Right ventricle myocardium superior (tissue), 1 donor: ENCODE measurements at regions not wholly inside any gene's neighbourhood (a gene's known extent, or its start where the extent isn't known, plus 50 kb on each side); places are given as distances from the start of the nearest gene placed in this dataset.
"Not testable (repeated sequence)": the region's sequence is repeated elsewhere in the genome, so short reads cannot be mapped to it uniquely, and the experiment has no call there.

Source experiments
- ATAC-seq: fragments of 200-7000 bp; cut with Tn5 transposase; one replicate; pipeline ENCODE4 v1.9.1; 2020; ENCODE audit warnings: mild to moderate bottlenecking; ENCODE audit not compliant: poor library complexity
- DNase-seq: peaks from one replicate; pipeline ENCODE4 v3.0.0-alpha.2; 2020
- intact Hi-C: fragments of 100-400 bp; cut with DNase I; formaldehyde crosslinking; loops from one replicate; pipeline ENCODE4 v1.11.2; 2022
- donor health status: DM: no; HTN: yes; CAD: no; lungs with severe emphysema.

- ATAC-seq (no peak), DNase-seq (no peak)
- intact Hi-C loops = no loop called here
Observed at GRCh38 chr3:191919491-191920026, 458.6 kb downstream of the PYDC2 start.

- intact Hi-C loops = no loop called here
- no peak for DNase-seq
- no peak for ATAC-seq
Observed at GRCh38 chr3:191922570-191922969, 461.6 kb downstream of the PYDC2 start.

- DNase-seq, intact Hi-C loops, ATAC-seq: not testable (repeated sequence)
Observed at GRCh38 chr3:191927183-191927817, 466.3 kb downstream of the PYDC2 start.

- DNase-seq, ATAC-seq, intact Hi-C loops: not testable (repeated sequence)
Observed at GRCh38 chr3:191927998-191928397, 467.0 kb downstream of the PYDC2 start.

- ATAC-seq (no peak), DNase-seq (no peak)
- intact Hi-C loops = no loop called here
Observed at GRCh38 chr3:191944835-191945234, 483.9 kb downstream of the PYDC2 start.

- ATAC-seq = no peak
Observed at GRCh38 chr3:191952186-191952585, 491.2 kb downstream of the PYDC2 start.

GRCh38 chr3:191952609-191953008, 491.6 kb downstream of the PYDC2 start:
- DNase-seq (no peak), ATAC-seq (no peak)
- intact Hi-C loops = no loop called here

More at GRCh38 chr3:191952186-191952585, 491.2 kb downstream of the PYDC2 start:
- no peak for DNase-seq
- intact Hi-C loops = no loop called here

GRCh38 chr3:191958980-191959671, 498.2 kb downstream of the PYDC2 start:
- DNase-seq (no peak), ATAC-seq (no peak)
- intact Hi-C loops = no loop called here

- ATAC-seq (no peak), DNase-seq (no peak)
- intact Hi-C loops = no loop called here
Observed at GRCh38 chr3:191959876-191960413, 499.0 kb downstream of the PYDC2 start.

- ATAC-seq = no peak
- no peak for DNase-seq
- intact Hi-C loops = no loop called here
Observed at GRCh38 chr3:191961022-191961421, 500.1 kb downstream of the PYDC2 start.

GRCh38 chr3:191961529-191961928, 500.6 kb downstream of the PYDC2 start:
- ATAC-seq = no peak
- DNase-seq = no peak
- intact Hi-C loops = no loop called here

GRCh38 chr3:191962324-191962723, 501.4 kb downstream of the PYDC2 start:
- DNase-seq = no peak
- intact Hi-C loops = no loop called here
- no peak for ATAC-seq

GRCh38 chr3:191963182-191963581, 502.2 kb downstream of the PYDC2 start:
- intact Hi-C loops = no loop called here
- no peak for DNase-seq
- ATAC-seq = no peak

GRCh38 chr3:191966556-191966955, 505.6 kb downstream of the PYDC2 start:
- DNase-seq (no peak), ATAC-seq (no peak)
- intact Hi-C loops = no loop called here

- intact Hi-C loops = no loop called here
Observed at GRCh38 chr3:191968299-191968698, 507.3 kb downstream of the PYDC2 start.

GRCh38 chr3:191972714-191973398, 511.9 kb downstream of the PYDC2 start:
- DNase-seq = no peak
- intact Hi-C loops = no loop called here
- ATAC-seq = no peak

More at GRCh38 chr3:191968299-191968698, 507.3 kb downstream of the PYDC2 start:
- ATAC-seq = no peak
- no peak for DNase-seq

GRCh38 chr3:191973820-191974219, 512.9 kb downstream of the PYDC2 start:
- no peak for ATAC-seq
- no peak for DNase-seq
- intact Hi-C loops = no loop called here

- DNase-seq (no peak), ATAC-seq (no peak)
- intact Hi-C loops = no loop called here
Observed at GRCh38 chr3:191975936-191976335, 515.0 kb downstream of the PYDC2 start.

GRCh38 chr3:191980443-191980842, 519.5 kb downstream of the PYDC2 start:
- no peak for DNase-seq
- intact Hi-C loops = no loop called here
- no peak for ATAC-seq
